Gastrocnemius medialis (tissue), 4 donors: ENCODE measurements at regions not wholly inside any gene's neighbourhood (a gene's known extent, or its start where the extent isn't known, plus 50 kb on each side); places are given as distances from the start of the nearest gene placed in this dataset.

Experiments used
- ATAC-seq, 2 donors: fragments of 150-250 bp; one replicate each; pipeline ENCODE4 v1.9.1; 2016
- DNase-seq, 2 donors: peaks; one replicate each; pipeline ENCODE4 v3.0.0-alpha.2; 2019
- H3K27ac ChIP-seq, 4 donors: fragments of 200-600 bp; sonication (generic); 1 replicate in 1 of 4; 2 replicates in 3 of 4; pipeline ENCODE4 v1.5.1; 2016 to 2018; ENCODE audit warnings: mild to moderate bottlenecking in 2 of 4, moderate library complexity in 1 of 4
- H3K27me3 ChIP-seq, 3 donors: fragments of 200-600 bp; sonication (generic) in 2 of 3; 1 replicate in 1 of 3; 2 replicates in 2 of 3; pipeline versions ENCODE4 v1.5.1 to v1.6.0; 2016 to 2019; ENCODE audit warnings: mild to moderate bottlenecking in 1 of 3, moderate library complexity in 1 of 3
- H3K36me3 ChIP-seq, 2 donors: fragments of 200-600 bp; sonication (generic) in 1 of 2; one replicate each; pipeline ENCODE4 v1.5.1; 2017 to 2018
- H3K4me1 ChIP-seq, 2 donors: fragments of 200-600 bp; sonication (generic) in 1 of 2; one replicate each; pipeline ENCODE4 v1.5.1; 2016 to 2017; ENCODE audit warnings: mild to moderate bottlenecking in 2 of 2
- H3K4me3 ChIP-seq, 4 donors: fragments of 200-600 bp; sonication (generic) in 3 of 4; 1 replicate in 1 of 4; 2 replicates in 3 of 4; pipeline ENCODE4 v1.5.1; 2016 to 2019; ENCODE audit warnings: mild to moderate bottlenecking in 2 of 4
- H3K9me3 ChIP-seq, 3 donors: fragments of 200-600 bp; sonication (generic) in 2 of 3; 1 replicate in 1 of 3; 2 replicates in 2 of 3; pipeline ENCODE4 v1.5.1; 2016 to 2019
- POLR2A ChIP-seq, 2 donors: fragments of 450-650 bp; IDR thresholded peaks; one replicate each; pipeline ENCODE4 v1.6.1; 2017; ENCODE audit warnings: antibody characterized with exemption in 2 of 2, mild to moderate bottlenecking in 2 of 2, moderate library complexity in 2 of 2
- in situ Hi-C, 4 donors: fragments of 200-750 bp; cut with MboI; loops; one replicate each; pipeline versions ENCODE4 v1.15.0 to v1.8.0; 2017; ENCODE audit warnings: low sequenced_read_pairs in 4 of 4
- intact Hi-C: fragments of 100-400 bp; cut with DNase I; formaldehyde crosslinking; loops from one replicate; pipeline ENCODE4 v1.15.1; 2023; ENCODE audit warnings: low total_unique reads
- TF ChIP-seq, protein P1 (sequence below), 5 experiments: fragments of 450-650 bp in 3 of 5; fragments of 200-600 bp in 2 of 5; sonication (generic) in 2 of 5; IDR thresholded peaks in 4 of 5; conservative IDR thresholded peaks in 1 of 5; 1 replicate in 4 of 5; 2 replicates in 1 of 5; pipeline ENCODE4 v1.5.1; 2016 to 2019; ENCODE audit warnings: antibody characterized with exemption in 5 of 5, mild to moderate bottlenecking in 3 of 5, moderate library complexity in 3 of 5

DNA sequence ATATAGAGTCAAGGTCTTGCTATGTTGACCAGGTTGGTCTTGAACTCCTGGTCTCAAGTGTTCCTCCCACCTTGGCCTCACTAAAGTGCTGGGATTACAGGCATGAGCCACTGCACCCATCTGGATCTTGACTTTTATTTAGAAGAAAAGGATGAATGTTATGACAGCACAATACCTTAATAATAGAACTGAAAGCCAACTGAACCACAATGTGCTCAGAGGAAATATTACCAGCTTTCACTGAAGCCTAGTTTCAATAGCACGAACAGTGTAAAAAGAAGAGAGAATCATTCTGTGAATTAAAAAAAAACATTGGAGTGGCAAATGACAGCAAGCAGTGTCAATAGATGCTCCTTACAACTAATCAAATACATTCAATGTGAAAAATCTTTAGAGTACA is 239.2 kb upstream of the RMST start:
- intact Hi-C loops = no loop called here
- H3K4me3 ChIP-seq = no peak overlapping the region
- H3K27ac ChIP-seq = no peak overlapping the region
- H3K4me1 ChIP-seq = no peaks in the 10 kb centered on the region
- H3K36me3 ChIP-seq = no peaks in the 10 kb centered on the region
- in situ Hi-C loops = no loop called here
- TF ChIP-seq, protein P1, sequence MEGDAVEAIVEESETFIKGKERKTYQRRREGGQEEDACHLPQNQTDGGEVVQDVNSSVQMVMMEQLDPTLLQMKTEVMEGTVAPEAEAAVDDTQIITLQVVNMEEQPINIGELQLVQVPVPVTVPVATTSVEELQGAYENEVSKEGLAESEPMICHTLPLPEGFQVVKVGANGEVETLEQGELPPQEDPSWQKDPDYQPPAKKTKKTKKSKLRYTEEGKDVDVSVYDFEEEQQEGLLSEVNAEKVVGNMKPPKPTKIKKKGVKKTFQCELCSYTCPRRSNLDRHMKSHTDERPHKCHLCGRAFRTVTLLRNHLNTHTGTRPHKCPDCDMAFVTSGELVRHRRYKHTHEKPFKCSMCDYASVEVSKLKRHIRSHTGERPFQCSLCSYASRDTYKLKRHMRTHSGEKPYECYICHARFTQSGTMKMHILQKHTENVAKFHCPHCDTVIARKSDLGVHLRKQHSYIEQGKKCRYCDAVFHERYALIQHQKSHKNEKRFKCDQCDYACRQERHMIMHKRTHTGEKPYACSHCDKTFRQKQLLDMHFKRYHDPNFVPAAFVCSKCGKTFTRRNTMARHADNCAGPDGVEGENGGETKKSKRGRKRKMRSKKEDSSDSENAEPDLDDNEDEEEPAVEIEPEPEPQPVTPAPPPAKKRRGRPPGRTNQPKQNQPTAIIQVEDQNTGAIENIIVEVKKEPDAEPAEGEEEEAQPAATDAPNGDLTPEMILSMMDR (IDR thresholded peaks at IDR 0.05 in 4 of 5, conservative IDR thresholded peaks at IDR 0.05 in 1 of 5) = no peak
- TF ChIP-seq POLR2A (IDR thresholded peaks at IDR 0.05) = no peak
- H3K27me3 ChIP-seq = no peaks in the 10 kb centered on the region
- no peaks in the 10 kb centered on the region for H3K9me3 ChIP-seq
- no peak for DNase-seq
- no peak for ATAC-seq

DNA sequence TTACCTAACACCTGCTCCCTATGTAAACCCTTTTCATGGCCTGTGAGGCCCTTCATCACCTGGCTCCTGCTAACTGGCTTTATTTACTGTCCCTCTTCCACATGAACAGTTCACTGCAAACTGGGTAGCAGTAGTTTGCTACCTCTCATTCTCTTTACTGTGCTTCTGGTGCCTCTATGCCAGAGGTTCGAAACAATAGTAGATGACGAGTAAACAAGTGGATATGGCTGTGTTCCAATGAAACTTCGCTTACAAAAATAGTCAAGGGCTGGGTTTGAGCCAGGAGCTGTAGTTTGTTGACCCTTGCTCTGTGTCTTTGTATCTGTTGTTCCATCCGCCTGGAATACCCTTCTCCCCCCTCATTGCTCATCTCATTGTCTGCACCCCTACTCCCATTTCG is 233.6 kb upstream of the RMST start:
- no peak for DNase-seq
- H3K36me3 ChIP-seq = no peaks in the 10 kb centered on the region
- no peaks in the 10 kb centered on the region for H3K27me3 ChIP-seq
- TF ChIP-seq, protein P1 (IDR thresholded peaks at IDR 0.05 in 4 of 5, conservative IDR thresholded peaks at IDR 0.05 in 1 of 5) = no peak
- no peak for TF ChIP-seq POLR2A (IDR thresholded peaks at IDR 0.05)
- intact Hi-C loops = no loop called here
- no peak overlapping the region for H3K4me3 ChIP-seq
- in situ Hi-C loops = no loop called here
- no peak for ATAC-seq
- H3K4me1 ChIP-seq = no peaks in the 10 kb centered on the region
- no peak overlapping the region for H3K27ac ChIP-seq
- no peaks in the 10 kb centered on the region for H3K9me3 ChIP-seq

DNA sequence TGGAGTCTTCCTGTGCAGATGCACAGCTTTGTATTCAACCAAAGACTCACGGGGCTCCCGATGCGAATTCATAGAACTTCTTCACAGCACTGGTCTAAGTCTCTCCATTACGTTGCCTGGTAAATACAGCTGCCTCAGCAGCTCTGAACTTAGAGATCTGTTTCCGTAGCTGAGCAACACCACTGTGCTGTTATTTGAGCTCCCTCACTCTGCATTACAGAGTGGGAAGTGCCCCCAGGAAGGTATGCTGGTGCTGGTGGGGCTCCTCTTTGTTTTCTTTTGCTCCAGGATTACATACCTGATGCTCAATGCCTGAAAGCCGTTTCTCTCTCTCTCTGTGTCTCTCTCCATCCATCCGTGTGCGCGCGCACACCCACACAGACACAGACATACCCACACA is 227.5 kb upstream of the RMST start:
- DNase-seq (no peak), ATAC-seq (no peak)
- in situ Hi-C loops (no loop called here), intact Hi-C loops (no loop called here)
- H3K9me3 ChIP-seq = no peaks in the 10 kb centered on the region
- no peak for TF ChIP-seq POLR2A (IDR thresholded peaks at IDR 0.05)
- TF ChIP-seq, protein P1 (IDR thresholded peaks at IDR 0.05 in 4 of 5, conservative IDR thresholded peaks at IDR 0.05 in 1 of 5) = no peak
- H3K4me1 ChIP-seq = no peaks in the 10 kb centered on the region
- no peak overlapping the region for H3K27ac ChIP-seq
- H3K4me3 ChIP-seq = no peak overlapping the region
- no peaks in the 10 kb centered on the region for H3K27me3 ChIP-seq
- H3K36me3 ChIP-seq = no peaks in the 10 kb centered on the region

DNA sequence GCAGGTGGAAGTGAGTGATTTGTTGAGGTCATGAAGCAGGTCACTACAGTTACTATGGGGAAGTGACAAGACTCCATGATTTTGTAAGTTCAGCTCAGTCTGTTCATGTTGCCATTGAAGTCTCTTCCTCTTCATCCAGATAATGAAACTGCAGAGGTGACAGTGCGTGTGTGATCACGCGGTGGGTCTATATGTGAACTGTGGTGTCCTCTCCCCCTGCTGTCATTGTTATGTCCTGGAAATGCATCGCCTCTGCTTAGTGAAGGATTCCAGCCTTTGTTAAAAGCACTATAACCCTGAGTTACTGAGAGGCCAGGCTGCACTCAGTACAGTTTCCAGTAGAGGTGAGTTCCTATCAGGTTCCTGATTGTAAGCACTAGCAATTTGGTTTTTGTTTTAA is 216.2 kb upstream of the RMST start:
- in situ Hi-C loops = no loop called here
- Histone ChIP-seq H3K27me3 (no peaks in the 10 kb centered on the region), H3K36me3 (no peaks in the 10 kb centered on the region), H3K4me1 (no peaks in the 10 kb centered on the region), H3K4me3 (no peak overlapping the region), H3K9me3 (no peaks in the 10 kb centered on the region), H3K27ac (no peak overlapping the region)
- intact Hi-C loops = no loop called here
- DNase-seq (no peak), ATAC-seq (no peak)
- TF ChIP-seq, protein P1 (IDR thresholded peaks at IDR 0.05 in 4 of 5, conservative IDR thresholded peaks at IDR 0.05 in 1 of 5) = no peak
- no peak for TF ChIP-seq POLR2A (IDR thresholded peaks at IDR 0.05)

DNA sequence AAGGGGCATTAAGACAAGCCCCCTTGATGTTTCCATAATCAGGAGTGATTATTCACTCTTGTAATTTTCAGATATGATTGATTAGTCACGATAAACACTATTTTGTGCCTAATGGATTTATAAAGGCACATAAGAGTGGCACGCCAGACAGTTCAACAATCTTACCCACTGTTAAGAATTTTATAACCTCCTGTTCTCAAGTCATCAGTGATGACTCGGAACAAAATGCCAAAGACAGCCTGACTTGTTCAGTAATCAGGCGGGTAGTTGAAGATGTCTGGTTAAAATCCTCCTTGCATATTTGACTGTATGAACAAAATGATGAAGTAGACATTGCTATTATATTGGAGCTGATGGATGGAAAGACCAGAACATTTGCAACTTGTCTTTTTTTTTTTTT is 212.1 kb upstream of the RMST start:
- intact Hi-C loops = no loop called here
- ATAC-seq = no peak
- TF ChIP-seq, protein P1 (IDR thresholded peaks at IDR 0.05 in 4 of 5, conservative IDR thresholded peaks at IDR 0.05 in 1 of 5) = no peak
- no peak for TF ChIP-seq POLR2A (IDR thresholded peaks at IDR 0.05)

More for the DNA sequence above, 212.1 kb upstream of the RMST start:
- Histone ChIP-seq H3K27ac (no peak overlapping the region), H3K27me3 (no peaks in the 10 kb centered on the region), H3K4me1 (no peaks in the 10 kb centered on the region), H3K9me3 (no peaks in the 10 kb centered on the region), H3K4me3 (no peak overlapping the region), H3K36me3 (no peaks in the 10 kb centered on the region)
- in situ Hi-C loops = no loop called here
- no peak for DNase-seq
